Dermis microvascular lymphatic vessel endothelial cell (primary cell): ENCODE measurements at regions not wholly inside any gene's neighbourhood (a gene's known extent, or its start where the extent isn't known, plus 50 kb on each side); places are given as distances from the start of the nearest gene placed in this dataset.

ENCODE experiments used
- DNase-seq, 2 donors: peaks; one replicate each; pipeline versions ENCODE4 v3.0.0 to v3.0.0-alpha.2; 2010; ENCODE audit warnings: low read depth in 2 of 2

DNA sequence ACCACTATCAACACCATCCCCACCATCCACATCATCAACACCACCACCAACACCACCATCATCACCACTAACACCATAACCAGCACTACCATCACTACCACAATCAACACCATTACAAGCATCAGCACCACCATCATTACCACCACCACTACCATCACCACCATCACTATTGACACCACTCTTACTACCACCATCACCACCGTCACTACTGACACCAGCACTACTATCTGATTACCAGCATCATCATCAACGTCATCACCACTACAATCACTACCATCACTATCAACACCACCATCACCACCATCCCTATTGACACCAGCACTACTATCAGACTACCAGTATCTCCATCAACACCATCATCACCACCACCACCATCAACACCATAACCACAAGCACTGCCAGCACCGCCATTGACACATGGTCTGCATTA, 106.1 kb upstream of the RUNX3 start:
- no peak for DNase-seq

GRCh38 chr1:25035523-25036116, 105.5 kb upstream of the RUNX3 start:
- DNase-seq, result no peak

DNA sequence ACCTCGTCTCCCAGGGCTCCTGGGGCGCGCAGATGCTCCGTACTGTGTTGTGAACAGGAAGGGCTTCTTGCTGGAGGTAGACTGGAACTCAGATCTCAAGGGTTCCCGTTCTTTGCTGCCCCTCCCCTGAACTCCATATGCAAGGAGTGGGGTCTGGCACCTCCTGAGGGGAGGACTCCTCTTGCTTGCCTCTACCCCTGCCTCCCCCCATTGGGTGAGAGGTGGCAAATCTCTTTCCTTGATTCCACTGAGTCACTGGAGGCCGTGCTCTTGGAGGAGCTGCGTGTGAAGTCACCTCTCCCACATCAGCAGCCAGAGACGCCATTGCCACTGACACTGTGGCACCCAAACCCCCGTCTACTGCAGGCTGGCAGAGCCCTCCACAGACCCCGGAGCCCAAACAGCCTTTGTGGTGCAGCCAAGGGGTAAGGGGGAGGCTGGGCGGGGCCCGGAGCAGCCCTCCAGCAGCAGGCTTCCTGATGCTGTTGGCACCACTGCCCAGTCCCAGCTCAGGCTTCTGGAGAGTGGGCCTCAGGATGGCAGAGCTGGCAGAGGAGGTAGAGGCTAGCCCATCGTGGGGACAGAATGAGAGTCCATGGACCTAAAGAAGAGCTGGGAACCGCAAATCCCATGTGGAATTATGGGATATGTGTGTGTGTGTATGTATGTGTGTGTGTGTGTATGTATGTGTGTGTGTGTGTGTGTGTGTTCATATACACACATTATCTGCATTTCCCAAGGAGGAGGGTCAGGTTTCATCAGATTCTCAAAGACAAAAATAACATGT, 104.9 kb upstream of the RUNX3 start:
- DNase-seq, result no peak

DNA sequence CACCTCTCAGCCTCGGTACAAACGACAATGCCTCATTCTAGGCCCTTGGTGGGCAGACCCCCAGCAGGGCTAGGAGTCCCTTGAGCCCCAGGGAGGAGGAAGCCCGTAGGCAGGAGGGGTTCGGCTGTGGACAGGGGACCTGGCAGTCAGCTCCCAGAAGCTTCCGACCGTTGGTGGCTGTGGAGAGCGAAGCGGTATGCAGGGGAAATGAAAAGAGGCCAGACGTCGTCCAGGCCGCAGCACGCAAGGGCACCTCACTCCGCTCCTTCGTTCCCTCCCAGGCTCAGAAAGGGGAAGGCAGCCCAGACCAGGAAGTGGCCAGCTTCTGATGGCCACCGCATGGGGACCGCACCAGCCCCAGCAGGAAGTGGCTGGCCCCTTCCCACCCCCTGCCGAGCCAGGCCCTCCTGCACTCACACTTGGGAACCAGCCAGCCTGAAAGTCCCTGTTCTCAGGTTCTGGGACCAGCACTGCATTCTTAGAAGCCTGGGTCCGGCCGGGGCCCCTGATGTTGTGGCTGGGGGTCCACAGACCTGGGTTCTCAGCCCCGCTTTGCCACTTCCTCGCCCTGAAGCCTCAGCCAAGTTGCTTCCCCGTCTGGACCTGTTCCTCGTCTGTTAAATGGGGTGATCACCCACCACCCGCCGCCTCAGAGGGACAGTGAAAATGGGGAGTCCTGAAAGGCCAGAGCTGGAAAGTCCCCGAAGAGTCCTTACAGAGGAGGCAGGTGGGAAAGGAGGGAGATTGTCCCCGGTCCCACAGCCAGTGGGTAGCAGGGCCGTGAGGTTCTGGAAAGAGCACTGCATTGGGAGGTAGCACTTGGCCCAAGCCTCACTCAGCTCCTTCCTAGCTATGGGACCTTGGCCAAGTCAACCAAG, 104.0 kb upstream of the RUNX3 start:
- DNase-seq, result no peak

DNA sequence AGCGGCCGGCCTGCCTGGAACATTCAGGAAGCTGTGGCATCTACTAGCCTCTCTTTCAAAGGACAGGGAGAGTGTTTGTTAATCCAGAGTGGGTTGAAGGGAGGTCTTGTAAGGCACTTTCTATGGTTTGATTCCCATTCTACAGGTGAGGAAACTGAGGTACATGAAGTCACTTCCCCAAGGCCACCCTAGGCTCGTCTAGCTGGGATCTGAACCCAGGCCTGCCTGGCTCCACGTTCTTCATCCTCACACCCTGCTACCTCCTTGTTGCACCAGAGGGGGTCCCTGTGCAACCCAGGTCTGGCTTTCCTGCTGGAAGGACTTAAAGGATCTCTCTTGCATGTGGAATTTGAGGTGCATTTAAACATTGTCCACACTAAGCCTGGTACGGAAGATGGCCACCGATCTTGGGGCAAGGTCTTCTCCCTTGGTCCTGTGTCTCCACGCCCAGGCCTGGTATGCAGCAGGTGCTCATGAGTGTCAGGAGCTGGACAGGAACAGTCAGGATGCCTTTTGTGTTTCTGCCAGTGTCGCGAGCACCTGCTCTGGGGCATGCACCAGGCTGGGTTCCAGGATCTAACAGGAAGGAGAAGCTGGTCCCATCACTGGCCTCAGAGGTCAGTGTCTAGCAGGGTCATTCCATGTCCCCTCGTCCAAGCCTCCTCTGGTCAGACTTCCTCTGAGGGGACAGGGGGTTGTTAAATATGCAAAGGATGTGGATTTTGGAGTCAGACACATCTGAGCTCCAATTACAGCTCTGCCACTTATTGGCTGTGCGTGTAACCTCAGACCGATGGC, 103.2 kb upstream of the RUNX3 start:
- DNase-seq, result no peak

DNA sequence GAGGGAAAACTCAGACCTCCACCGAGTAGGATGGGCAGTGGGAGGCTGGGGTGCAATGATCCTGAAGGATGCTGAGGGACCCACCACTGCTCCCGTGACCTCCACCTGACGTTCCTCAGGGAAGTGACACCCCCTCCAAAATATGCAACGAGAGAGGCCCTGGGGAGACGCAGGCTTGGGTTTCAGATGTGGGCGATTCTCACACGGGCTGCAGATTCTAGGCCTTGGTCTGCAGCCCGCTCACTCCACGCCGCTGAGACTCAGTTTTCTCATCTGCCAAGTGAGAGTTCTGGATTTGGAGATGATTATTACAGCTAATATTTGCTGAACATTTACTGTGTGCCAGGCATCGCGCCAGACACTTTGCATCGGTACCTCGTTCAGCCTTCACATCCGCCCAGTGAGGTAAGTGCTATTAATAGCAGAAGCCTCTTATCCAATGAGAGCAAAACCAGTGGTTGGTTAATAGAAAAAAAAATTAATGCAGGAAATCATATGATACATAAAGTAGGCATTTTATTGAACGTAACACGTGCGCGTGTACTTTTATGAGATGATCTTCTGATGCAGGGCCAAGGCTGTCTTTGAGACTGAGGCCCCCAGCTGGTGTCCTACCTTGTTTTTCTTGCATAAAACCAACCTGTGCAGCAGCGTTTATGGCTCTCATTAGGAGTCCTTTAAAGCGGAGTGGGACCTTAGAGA, 102.0 kb upstream of the RUNX3 start:
- DNase-seq, result peak; percentile 25 to 29

DNA sequence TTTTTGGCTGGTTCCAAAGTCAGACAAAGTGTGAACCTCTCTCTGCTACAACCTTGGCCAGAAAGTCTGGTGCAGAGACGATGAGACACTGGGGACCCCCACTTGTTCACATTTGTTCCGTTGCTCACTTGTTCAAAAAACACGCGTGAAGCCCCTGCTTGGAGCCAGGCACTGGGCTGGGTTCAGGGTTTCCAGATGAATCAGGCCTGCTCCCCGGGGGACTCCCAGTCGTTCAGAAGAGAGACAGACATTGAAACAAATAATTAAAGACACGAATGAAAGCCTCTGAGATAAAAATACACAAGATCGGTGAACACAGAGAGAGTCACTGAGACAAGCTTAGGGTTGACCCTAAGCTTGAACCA, 101.5 kb upstream of the RUNX3 start:
- no peak for DNase-seq

DNA sequence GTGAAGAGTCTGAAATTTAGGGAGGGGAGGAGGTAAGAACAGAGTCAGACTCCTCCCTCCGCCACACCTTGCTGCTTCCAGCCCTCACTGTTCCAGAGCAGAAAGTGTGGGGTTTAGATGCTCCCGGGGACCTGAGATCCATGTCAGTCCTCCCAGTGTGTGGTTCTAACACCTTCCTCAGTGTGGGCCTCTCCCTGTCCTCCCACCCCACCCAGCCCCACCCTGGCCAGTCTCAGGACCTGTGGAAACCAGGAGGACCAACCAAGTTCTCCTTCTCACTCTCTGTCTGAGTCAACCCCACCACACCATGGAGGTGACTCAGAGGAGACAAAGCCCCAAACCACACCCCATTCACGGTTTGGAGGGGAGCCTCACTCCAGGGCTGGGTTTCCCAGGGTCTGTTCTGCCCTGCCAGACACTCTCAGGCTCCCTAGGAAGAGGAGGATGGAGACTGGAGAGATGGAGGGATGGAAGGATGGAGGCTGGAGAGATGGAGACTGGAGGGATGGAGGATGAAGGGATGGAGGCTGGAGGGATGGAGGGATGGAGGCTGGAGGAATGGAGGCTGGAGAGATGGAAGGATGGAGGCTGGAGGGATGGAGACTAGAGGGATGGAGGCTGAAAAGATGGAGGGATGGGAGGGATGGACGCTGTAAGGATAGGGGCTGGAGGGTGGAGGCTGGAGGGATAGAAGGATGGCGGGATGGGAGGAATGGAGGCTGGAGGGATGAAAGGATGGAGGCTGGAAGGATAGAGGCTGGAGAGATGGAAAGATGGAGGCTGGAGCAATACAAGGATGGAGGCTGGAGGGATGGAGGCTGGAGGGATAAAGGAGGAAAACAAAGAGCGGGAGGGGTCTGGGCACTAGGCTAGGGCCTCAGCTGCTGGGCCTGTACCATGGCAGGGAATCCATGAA, 100.9 kb upstream of the RUNX3 start:
- no peak for DNase-seq

GRCh38 chr1:25030012-25030411, 99.9 kb upstream of the RUNX3 start:
- DNase-seq, result no peak

- DNase-seq, result no peak
These were observed 99.0 kb upstream of the RUNX3 start for GRCh38 chr1:25028907-25029599.

DNA sequence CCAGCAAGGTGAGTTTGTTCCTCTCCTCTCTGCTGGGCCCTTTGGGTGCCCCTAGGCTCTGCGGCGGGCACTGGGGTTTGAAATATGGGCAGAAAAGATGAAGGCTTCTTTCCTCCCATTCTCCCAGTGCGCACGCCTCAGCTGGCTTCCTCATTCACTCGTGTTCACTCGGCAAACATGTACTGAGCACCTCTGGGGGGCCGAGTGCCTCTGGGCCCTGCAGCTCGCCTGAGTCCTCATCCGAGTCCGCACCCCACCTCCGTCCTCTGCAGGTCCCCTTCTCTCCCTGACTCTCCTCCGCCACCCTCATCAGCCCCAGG, 98.5 kb upstream of the RUNX3 start:
- DNase-seq, result no peak

DNA sequence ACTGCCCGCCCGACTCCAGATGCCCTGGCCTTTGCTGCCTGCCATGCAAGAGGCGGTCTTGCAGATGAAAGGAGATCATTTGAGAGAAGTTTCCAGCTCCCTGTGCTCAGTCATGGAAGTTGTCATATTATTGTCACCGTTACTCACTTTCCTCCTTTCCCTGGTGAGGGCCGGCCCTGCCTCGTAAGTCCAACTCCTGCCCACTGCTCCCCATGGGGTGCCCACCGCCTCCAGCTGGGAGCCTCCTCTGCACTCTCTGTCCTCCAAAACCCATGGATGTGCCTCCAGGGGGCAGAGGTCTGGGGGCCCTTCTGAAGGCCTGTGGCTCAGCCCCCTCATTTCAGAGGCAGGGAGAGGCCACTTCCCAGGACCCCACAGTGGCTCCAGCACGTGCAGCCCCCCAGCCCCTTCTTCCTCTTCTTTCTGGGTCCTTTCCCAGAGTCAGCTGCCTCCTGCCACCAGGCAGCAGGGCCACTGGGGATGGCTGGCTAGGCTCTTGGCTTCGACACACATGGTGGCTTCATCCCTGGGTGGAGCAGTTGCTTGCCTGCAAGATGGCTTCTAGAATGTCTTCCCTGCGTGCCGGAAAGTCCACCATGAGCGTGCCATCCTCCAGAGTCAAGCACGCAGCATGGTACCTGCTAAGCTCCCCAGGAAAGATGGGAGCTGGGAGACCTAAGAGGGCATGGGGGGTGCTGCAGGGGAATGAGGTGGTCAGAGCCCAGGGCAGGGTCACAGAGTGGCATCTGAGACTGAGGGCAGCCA, 97.9 kb upstream of the RUNX3 start:
- no peak for DNase-seq

DNA sequence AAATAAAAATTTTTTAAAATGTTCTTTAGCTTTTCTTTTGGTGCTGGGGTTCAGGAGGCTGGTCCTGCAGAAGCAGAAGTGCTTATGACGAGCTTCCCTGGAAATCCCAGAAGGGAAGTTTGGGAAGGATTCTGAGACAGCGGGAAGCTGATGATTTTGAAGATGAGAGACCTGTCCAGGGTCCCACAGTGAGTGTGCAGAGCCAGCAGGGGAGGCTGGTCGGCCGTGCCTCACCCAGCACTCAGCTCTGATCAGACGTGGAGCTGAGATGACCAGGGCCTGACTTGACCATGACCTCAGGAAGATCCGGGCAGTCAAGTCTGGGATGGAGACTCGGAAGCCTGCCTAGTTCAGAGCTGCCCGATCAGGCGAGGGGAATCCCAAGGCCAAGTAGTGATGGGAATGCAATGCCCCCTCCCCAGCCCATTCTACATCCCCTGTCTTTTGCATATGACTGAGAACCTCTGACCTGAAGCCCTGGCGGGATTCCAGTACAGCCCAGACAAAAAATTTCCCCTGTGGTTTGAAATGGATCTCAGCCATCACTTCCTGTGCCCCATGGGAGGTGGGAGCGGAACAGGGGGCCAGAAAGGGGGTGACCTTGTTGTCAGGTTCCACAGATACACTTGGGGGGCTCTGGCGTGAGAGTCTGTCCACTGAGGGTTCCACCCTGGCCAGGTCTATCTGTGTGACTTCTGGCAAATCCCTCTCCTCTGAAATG, 96.8 kb upstream of the RUNX3 start:
- DNase-seq, result no peak

DNA sequence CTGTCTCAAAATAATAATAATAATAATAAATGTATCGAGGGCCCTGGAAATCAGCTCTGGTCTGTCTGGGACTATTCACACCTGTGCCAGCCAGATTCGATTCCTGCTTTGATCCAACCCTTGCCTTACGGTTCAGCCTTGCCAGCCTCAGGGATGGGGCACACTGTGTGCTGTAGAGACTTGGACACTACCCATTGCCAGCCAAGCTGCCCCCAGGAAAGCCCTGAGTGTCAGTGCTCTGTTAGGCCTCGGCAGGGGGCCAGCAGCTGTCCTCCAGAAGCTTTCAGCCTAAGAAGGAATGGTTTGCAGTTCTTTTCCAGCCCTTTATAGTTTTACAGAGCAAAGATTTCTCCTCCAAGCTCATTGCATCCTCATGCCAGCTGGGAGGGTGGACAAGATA, 96.2 kb upstream of the RUNX3 start:
- DNase-seq, result no peak

- no peak for DNase-seq
These were observed 94.7 kb upstream of the RUNX3 start for GRCh38 chr1:25024615-25025350.

- no peak for DNase-seq
These were observed 93.8 kb upstream of the RUNX3 start for GRCh38 chr1:25023826-25024225.

- no peak for DNase-seq
These were observed 93.1 kb upstream of the RUNX3 start for GRCh38 chr1:25023190-25023578.
